Gastrocnemius medialis (tissue), 4 donors: ENCODE measurements at regions not wholly inside any gene's neighbourhood (a gene's known extent, or its start where the extent isn't known, plus 50 kb on each side); places are given as distances from the start of the nearest gene placed in this dataset.

Source experiments
- ATAC-seq, 2 donors: fragments of 150-250 bp; one replicate each; pipeline ENCODE4 v1.9.1; 2016
- DNase-seq, 2 donors: peaks; one replicate each; pipeline ENCODE4 v3.0.0-alpha.2; 2019
- H3K27ac ChIP-seq, 4 donors: fragments of 200-600 bp; sonication (generic); 1 replicate in 1 of 4; 2 replicates in 3 of 4; pipeline ENCODE4 v1.5.1; 2016 to 2018; ENCODE audit warnings: mild to moderate bottlenecking in 2 of 4, moderate library complexity in 1 of 4
- H3K27me3 ChIP-seq, 3 donors: fragments of 200-600 bp; sonication (generic) in 2 of 3; 1 replicate in 1 of 3; 2 replicates in 2 of 3; pipeline versions ENCODE4 v1.5.1 to v1.6.0; 2016 to 2019; ENCODE audit warnings: mild to moderate bottlenecking in 1 of 3, moderate library complexity in 1 of 3
- H3K36me3 ChIP-seq, 2 donors: fragments of 200-600 bp; sonication (generic) in 1 of 2; one replicate each; pipeline ENCODE4 v1.5.1; 2017 to 2018
- H3K4me1 ChIP-seq, 2 donors: fragments of 200-600 bp; sonication (generic) in 1 of 2; one replicate each; pipeline ENCODE4 v1.5.1; 2016 to 2017; ENCODE audit warnings: mild to moderate bottlenecking in 2 of 2
- H3K4me3 ChIP-seq, 4 donors: fragments of 200-600 bp; sonication (generic) in 3 of 4; 1 replicate in 1 of 4; 2 replicates in 3 of 4; pipeline ENCODE4 v1.5.1; 2016 to 2019; ENCODE audit warnings: mild to moderate bottlenecking in 2 of 4
- H3K9me3 ChIP-seq, 3 donors: fragments of 200-600 bp; sonication (generic) in 2 of 3; 1 replicate in 1 of 3; 2 replicates in 2 of 3; pipeline ENCODE4 v1.5.1; 2016 to 2019
- CTCF ChIP-seq, 5 experiments: fragments of 450-650 bp in 3 of 5; fragments of 200-600 bp in 2 of 5; sonication (generic) in 2 of 5; IDR thresholded peaks in 4 of 5; conservative IDR thresholded peaks in 1 of 5; 1 replicate in 4 of 5; 2 replicates in 1 of 5; pipeline ENCODE4 v1.5.1; 2016 to 2019; ENCODE audit warnings: antibody characterized with exemption in 5 of 5, mild to moderate bottlenecking in 3 of 5, moderate library complexity in 3 of 5
- POLR2A ChIP-seq, 2 donors: fragments of 450-650 bp; IDR thresholded peaks; one replicate each; pipeline ENCODE4 v1.6.1; 2017; ENCODE audit warnings: antibody characterized with exemption in 2 of 2, mild to moderate bottlenecking in 2 of 2, moderate library complexity in 2 of 2
- in situ Hi-C, 4 donors: fragments of 200-750 bp; cut with MboI; loops; one replicate each; pipeline versions ENCODE4 v1.15.0 to v1.8.0; 2017; ENCODE audit warnings: low sequenced_read_pairs in 4 of 4
- intact Hi-C: fragments of 100-400 bp; cut with DNase I; formaldehyde crosslinking; loops from one replicate; pipeline ENCODE4 v1.15.1; 2023; ENCODE audit warnings: low total_unique reads

GRCh38 chr18:10322004-10322403 lies 132.4 kb upstream of the APCDD1 start:
- intact Hi-C loops = no loop called here

GRCh38 chr18:10322435-10322834 lies 132.0 kb upstream of the APCDD1 start:
- no peak for DNase-seq
- TF ChIP-seq CTCF (IDR thresholded peaks at IDR 0.05 in 4 of 5, conservative IDR thresholded peaks at IDR 0.05 in 1 of 5) = no peak
- TF ChIP-seq POLR2A (IDR thresholded peaks at IDR 0.05) = no peak
- no peak for ATAC-seq
- H3K27ac ChIP-seq = no peak overlapping the region
- no peaks in the 10 kb centered on the region for H3K4me1 ChIP-seq
- intact Hi-C loops (no loop called here), in situ Hi-C loops (no loop called here)
- H3K4me3 ChIP-seq = no peak overlapping the region
- H3K9me3 ChIP-seq = no peaks in the 10 kb centered on the region
- H3K27me3 ChIP-seq = no peaks in the 10 kb centered on the region
- H3K36me3 ChIP-seq = no peaks in the 10 kb centered on the region

More at GRCh38 chr18:10322004-10322403, 132.4 kb upstream of the APCDD1 start:
- Histone ChIP-seq H3K36me3 (no peaks in the 10 kb centered on the region), H3K9me3 (no peaks in the 10 kb centered on the region), H3K27me3 (no peaks in the 10 kb centered on the region), H3K4me3 (no peak overlapping the region), H3K27ac (no peak overlapping the region), H3K4me1 (no peaks in the 10 kb centered on the region)
- no peak for TF ChIP-seq CTCF (IDR thresholded peaks at IDR 0.05 in 4 of 5, conservative IDR thresholded peaks at IDR 0.05 in 1 of 5)
- no peak for TF ChIP-seq POLR2A (IDR thresholded peaks at IDR 0.05)
- in situ Hi-C loops = no loop called here
- no peak for DNase-seq
- ATAC-seq = no peak

GRCh38 chr18:10329101-10329500 lies 125.3 kb upstream of the APCDD1 start:
- DNase-seq = no peak
- no peak overlapping the region for H3K4me3 ChIP-seq
- TF ChIP-seq POLR2A (IDR thresholded peaks at IDR 0.05) (no peak), CTCF (IDR thresholded peaks at IDR 0.05 in 4 of 5, conservative IDR thresholded peaks at IDR 0.05 in 1 of 5) (no peak)
- no peak overlapping the region for H3K27ac ChIP-seq
- no peaks in the 10 kb centered on the region for H3K9me3 ChIP-seq
- H3K36me3 ChIP-seq = no peaks in the 10 kb centered on the region
- in situ Hi-C loops (no loop called here), intact Hi-C loops (no loop called here)
- ATAC-seq = no peak
- no peaks in the 10 kb centered on the region for H3K27me3 ChIP-seq
- H3K4me1 ChIP-seq = no peaks in the 10 kb centered on the region

GRCh38 chr18:10330428-10330827 lies 124.0 kb upstream of the APCDD1 start:
- no peaks in the 10 kb centered on the region for H3K36me3 ChIP-seq
- no peaks in the 10 kb centered on the region for H3K9me3 ChIP-seq
- H3K4me3 ChIP-seq = no peak overlapping the region
- intact Hi-C loops = no loop called here
- no peaks in the 10 kb centered on the region for H3K27me3 ChIP-seq
- in situ Hi-C loops = no loop called here
- H3K4me1 ChIP-seq = no peaks in the 10 kb centered on the region
- H3K27ac ChIP-seq = no peak overlapping the region
- DNase-seq (no peak), ATAC-seq (no peak)
- no peak for TF ChIP-seq CTCF (IDR thresholded peaks at IDR 0.05 in 4 of 5, conservative IDR thresholded peaks at IDR 0.05 in 1 of 5)
- no peak for TF ChIP-seq POLR2A (IDR thresholded peaks at IDR 0.05)

- Histone ChIP-seq H3K9me3 (no peaks in the 10 kb centered on the region), H3K27me3 (no peaks in the 10 kb centered on the region), H3K36me3 (no peaks in the 10 kb centered on the region), H3K4me1 (no peaks in the 10 kb centered on the region), H3K27ac (no peak overlapping the region), H3K4me3 (no peak overlapping the region)
- intact Hi-C loops (no loop called here), in situ Hi-C loops (no loop called here)
- ATAC-seq (no peak), DNase-seq (no peak)
- TF ChIP-seq CTCF (IDR thresholded peaks at IDR 0.05 in 4 of 5, conservative IDR thresholded peaks at IDR 0.05 in 1 of 5) (no peak), POLR2A (IDR thresholded peaks at IDR 0.05) (no peak)
Measured at GRCh38 chr18:10332452-10332851, 122.0 kb upstream of the APCDD1 start.
